GM21381 (cell line): ENCODE measurements at regions not wholly inside any gene's neighbourhood (a gene's known extent, or its start where the extent isn't known, plus 50 kb on each side); places are given as distances from the start of the nearest gene placed in this dataset.
"Not testable (repeated sequence)": the region's sequence is repeated elsewhere in the genome, so short reads cannot be mapped to it uniquely, and the experiment has no call there.

Source experiments
- ATAC-seq: cut with Tn5 transposase; IDR thresholded peaks from one replicate; pipeline ENCODE4 v1.9.1; 2021; ENCODE audit warnings: mild to moderate bottlenecking, moderate library complexity; ENCODE audit not compliant: unreplicated experiment

DNA sequence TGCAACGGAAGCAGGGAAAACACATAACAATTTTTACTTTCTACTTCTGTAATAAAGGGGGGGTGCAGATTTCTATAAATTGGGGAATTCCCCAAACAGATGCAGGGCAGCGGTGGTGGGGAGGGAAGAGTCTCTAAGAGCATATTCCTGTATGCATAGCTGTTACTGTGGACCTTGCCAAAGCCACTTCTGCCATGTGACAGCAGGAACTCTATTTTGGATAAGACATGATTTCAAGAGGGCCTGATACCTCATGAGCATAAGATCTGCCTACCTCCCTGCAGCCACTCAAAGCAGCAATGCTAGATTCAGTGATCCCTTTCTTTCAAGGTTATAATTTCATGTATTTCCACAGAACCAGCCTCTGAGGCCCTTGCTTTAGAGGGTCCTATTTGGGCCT lies 86.2 kb upstream of the CNKSR3 start:
- no peak for ATAC-seq

DNA sequence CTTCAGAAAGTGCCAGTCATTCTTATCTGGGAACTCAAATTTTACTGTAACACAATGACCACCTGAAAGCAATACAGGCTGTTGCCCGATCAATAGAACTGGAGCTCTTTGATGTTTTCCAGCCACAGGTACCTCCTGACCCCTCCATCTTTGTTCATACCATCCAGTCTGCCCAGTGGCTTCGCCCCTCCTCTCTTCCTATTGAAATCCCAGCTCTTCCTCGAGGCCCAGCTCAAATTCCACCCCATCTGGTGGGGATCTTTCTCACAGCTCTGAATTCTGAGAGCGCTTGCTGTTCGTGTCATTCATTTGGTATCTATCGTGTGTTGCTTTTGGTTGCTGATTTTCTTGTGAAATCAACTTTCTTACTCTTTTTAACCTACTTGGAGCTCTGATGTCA lies 87.9 kb upstream of the CNKSR3 start:
- no peak for ATAC-seq

GRCh38 chr6:154602296-154602695 lies 91.8 kb upstream of the CNKSR3 start:
- no peak for ATAC-seq

GRCh38 chr6:154602708-154603107 lies 92.2 kb upstream of the CNKSR3 start:
- ATAC-seq: no peak

- peak; percentile 37 for ATAC-seq
Observed at GRCh38 chr6:154604119-154604518, 93.6 kb upstream of the CNKSR3 start.

GRCh38 chr6:154605178-154605881 lies 94.8 kb upstream of the CNKSR3 start:
- ATAC-seq: peak; percentile 54

DNA sequence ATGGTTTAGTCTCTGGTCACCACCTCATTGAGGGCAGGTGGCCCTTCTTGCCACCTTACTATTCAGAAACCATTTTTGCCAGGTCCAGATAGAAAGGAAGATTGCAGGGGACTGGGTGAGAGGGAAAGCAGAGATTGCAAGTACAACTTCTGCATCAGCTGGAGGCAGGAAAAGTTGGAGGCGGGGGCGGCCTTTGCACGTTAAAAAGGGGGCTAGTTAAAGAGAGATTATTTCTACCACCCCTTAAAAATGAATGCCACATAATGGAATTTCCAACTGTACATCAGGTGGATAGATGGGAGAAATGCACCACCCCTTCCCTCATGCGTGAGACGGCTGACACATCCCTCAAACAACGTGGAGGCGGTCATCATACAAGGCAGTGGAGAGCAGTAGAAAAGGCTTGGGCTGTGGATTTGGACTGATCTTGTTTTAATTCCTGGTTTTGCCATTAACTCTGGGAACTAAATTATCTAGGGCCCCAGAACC lies 95.4 kb upstream of the CNKSR3 start:
- ATAC-seq: no peak

DNA sequence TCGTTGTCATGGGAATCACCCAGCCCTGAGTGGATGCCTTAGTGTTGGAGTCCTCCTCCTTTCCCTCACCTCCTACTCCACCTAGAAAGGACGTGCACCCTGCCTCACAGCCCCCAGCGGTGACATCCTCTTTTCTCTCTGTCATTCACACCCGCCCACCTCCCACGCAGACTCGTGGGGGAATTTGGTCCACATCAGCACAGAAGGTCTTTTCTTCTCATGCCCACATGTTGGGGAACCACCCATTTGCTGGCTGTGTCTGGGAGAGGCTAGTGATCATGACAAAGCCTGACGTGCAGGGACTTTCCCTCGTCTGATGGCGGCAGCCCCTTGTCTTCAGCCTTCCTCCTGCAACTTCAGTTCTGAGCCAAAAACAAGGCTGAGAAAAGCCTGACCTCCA lies 96.0 kb upstream of the CNKSR3 start:
- ATAC-seq: peak; percentile 63

- ATAC-seq: no peak
Observed at GRCh38 chr6:154606860-154607259, 96.4 kb upstream of the CNKSR3 start.

- peak; percentile 47 for ATAC-seq
Observed at GRCh38 chr6:154611241-154611640, 100.8 kb upstream of the CNKSR3 start.

GRCh38 chr6:154611847-154612246 lies 101.4 kb upstream of the CNKSR3 start:
- no peak for ATAC-seq

DNA sequence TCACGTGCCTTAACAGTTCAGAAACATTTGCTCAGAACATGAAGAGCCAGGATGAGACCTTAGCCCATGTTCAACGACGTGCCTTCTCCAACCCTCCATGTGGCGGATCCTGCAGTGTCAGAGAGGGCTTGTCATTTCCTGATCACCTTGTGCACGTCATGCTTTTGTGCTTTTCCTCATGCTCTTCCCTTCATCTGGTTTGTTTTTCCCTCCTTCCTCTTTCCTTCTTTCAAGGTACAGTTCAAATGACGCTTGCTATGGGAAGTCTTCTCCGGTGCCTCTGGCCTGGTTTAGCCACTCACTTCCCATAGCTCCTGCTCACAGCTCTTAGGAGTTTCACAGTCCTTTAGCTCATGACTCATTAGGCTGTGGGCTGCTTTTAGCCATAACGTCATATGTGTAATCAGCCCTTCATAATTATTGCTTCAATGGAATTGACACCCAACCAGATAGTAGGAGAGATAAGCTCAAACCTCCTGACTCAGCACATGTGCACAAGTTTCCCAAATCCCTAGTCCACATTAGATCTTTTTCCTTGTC lies 102.7 kb upstream of the CNKSR3 start:
- ATAC-seq: no peak

DNA sequence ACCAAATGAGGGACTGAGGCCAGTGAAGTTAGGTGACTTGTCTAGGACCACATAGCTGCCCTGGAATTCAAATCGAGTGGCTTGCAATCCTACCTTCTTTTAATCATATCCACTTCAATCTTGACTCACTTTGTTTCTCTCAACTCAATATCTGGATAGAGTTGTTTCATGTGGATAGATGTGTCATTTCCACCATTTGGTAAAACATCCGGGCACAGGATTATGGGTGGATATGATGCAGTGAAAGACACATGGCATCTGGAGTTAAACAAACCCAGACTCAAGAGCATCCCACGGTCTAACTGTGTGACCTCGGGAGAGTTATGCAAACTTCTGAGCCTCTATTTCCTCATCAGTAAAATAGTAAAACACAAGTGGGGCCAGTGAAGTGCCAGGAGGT lies 103.6 kb upstream of the CNKSR3 start:
- no peak for ATAC-seq

DNA sequence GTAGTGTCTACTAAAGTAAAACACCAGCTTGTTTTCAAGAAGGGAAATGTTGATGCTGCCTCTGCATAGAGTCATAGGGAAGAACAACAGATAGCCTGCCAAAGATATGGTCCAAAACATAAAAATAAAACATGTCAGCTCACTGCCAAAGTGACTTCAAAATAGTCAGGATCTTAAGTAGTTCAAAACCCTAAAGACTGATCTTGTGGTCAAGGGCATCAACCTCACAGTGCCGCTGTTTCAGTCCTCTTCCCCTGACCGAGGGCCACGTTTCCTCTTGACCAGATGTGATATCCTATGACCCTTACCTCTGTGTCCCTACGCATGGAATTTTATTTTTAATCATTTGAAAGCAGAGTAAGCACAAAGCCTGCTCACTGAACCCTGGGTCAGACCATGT lies 104.2 kb upstream of the CNKSR3 start:
- no peak for ATAC-seq

DNA sequence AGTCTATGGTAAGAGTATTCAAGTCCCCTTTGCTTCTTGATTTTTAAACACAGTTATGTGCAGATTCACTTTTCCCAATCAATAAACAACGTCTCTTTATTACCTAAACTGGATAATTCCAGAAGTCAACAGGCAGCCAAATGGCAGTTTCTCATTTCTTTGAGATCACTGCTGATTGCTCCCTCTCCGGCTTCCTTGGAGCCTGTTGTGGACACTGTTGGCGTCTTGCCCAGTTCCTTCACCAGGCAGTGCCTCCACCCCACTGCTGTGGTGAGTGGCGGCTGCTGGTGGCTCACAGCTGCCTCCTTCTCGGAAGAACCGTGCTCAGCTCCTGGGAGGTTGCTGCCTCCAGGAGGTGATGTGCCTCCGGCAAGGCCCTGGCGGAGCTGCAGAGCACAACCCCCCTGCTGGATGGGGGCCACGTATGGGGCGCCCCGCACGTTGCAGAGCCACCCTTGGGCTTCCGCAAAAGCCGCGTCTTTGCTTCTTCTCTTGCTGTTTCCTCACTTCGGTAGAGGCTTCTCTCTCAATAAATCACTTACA lies 105.1 kb upstream of the CNKSR3 start:
- ATAC-seq: no peak

GRCh38 chr6:154617175-154617574 lies 106.7 kb upstream of the CNKSR3 start:
- no peak for ATAC-seq

DNA sequence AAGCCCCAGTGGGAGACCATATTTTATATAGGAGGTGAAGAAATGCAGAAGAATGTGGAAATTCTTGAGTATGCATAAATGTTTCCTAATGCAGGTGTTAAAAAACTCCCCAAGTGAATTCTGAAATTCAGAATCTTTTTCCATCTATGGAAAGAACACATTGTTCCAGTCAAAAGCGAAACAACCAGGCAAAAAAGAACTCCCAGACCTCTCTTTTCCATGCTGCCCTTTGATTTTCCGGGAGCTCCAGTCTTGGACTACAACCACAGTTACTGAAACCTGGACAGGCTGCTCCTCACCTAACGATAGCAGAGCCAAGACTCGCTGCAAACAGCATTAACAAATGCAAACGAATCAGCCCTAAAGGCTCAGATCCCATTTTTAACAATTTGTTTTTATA lies 108.7 kb upstream of the CNKSR3 start:
- no peak for ATAC-seq

- no peak for ATAC-seq
Observed at GRCh38 chr6:154621686-154622085, 111.2 kb upstream of the CNKSR3 start.

- ATAC-seq: no peak
Observed at GRCh38 chr6:154622618-154623336, 110.4 kb upstream of the SCAF8 start.

DNA sequence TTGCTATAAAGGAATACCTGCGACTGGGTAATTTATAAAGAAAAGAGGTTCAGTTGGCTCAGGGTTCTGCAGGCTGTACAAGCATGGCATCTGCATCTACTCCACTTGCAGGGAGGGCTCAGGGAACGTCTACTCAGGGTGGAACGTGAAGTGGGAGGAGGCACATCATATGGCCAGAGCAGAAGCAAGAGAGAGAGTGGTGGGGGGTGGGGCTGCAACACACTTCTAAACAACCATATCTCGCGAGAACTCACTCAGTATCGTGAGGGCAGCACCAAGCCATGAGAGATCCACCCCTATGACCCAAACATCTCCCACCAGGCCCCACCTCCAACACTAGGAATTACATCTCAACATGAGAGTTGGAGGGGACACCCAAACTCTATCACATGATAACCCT lies 109.8 kb upstream of the SCAF8 start:
- no peak for ATAC-seq

- no peak for ATAC-seq
Observed at GRCh38 chr6:154624038-154624599, 109.1 kb upstream of the SCAF8 start.

- not testable (repeated sequence) for ATAC-seq
Observed at GRCh38 chr6:154624727-154625126, 108.5 kb upstream of the SCAF8 start.
